SIG-M5 treated with dmso at 0.1 percent for 504 hours (cell line): ENCODE measurements at regions not wholly inside any gene's neighbourhood (a gene's known extent, or its start where the extent isn't known, plus 50 kb on each side); places are given as distances from the start of the nearest gene placed in this dataset.

Source experiments
- DNase-seq: peaks from one replicate; lab custom pipeline; 2025; ENCODE audit not compliant: unreplicated experiment; lab: John Stamatoyannopoulos, UW

DNA sequence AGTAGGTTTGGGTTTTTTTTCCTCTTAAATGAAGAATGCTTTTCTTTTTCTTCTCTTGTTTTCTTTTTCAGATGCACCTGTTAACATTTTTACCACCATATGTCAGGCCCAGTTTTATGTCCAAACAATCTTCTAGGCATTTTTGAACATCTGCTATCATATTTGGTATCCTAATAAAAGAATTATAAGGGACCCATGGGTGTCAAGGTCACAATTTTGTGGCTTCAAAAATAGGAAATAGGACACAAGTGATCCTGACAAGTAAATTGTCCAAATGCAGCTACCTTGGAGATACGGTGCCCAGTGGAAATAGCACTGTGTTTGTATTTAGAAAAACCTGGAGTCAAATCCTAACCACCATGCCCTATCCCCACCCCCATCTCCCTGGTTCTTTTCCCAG, 270.3 kb downstream of the MZT1 start:
- DNase-seq, result no peak

- no peak for DNase-seq
These were observed 270.9 kb downstream of the MZT1 start for GRCh38 chr13:72456486-72456885.

DNA sequence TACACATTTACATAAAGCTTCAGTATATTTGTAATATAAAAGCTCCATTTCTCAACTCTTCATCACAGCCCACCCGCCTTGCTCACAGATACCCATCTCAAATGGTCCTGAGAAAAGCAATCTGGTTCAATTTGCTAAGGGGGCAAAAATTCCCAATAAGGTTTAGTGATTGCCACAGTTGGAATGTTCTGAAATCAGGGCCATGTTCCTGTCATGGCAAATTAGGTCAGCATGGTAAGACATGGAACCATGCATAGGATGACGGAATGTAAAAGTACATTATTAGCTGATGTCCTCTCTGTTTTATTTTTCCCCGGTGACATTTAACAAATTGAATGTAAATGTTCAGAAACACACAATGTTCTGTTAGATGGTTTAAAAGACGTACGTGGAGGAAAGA, 274.3 kb downstream of the MZT1 start:
- no peak for DNase-seq

- DNase-seq, result no peak
These were observed 279.3 kb downstream of the MZT1 start for GRCh38 chr13:72448082-72448481.

DNA sequence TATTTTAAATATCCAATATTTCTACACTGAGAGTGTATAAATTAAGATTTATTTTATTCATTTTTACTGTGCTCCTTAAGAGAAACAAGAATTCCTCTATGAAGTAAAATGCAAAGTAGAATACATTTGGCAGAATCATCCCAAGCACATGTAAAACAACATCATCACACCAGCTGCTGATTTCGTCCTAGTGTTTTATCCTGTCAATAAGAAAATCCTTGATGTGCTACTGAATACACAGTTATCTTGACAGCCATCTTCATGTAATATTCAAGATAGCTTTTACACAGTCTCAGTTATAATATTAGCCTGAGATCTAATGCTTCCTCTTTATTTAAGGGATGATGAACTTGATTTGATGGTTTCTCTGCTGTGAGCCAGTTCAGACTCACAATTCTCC, 282.4 kb downstream of the MZT1 start:
- no peak for DNase-seq

GRCh38 chr13:72437458-72437857, 290.0 kb downstream of the MZT1 start:
- no peak for DNase-seq

DNA sequence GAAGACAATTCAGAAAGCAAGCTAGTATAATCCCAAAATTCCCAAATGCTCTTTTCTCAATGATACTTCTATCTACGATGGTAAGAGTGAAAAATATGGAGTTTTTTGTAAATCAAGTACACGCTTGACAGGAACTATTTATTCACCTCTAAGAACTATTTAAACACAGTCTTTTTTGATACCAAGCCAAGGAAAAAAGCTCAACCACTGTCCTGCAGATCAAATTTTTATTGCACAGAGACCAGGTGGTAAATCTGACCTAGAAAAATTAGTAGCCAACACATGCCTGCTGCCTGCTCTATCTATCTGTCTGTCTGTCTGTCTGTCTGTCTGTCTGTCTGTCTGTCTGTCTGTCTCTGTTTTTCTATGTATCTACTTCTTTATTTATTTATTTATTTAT, 292.2 kb downstream of the MZT1 start:
- DNase-seq, result no peak

DNA sequence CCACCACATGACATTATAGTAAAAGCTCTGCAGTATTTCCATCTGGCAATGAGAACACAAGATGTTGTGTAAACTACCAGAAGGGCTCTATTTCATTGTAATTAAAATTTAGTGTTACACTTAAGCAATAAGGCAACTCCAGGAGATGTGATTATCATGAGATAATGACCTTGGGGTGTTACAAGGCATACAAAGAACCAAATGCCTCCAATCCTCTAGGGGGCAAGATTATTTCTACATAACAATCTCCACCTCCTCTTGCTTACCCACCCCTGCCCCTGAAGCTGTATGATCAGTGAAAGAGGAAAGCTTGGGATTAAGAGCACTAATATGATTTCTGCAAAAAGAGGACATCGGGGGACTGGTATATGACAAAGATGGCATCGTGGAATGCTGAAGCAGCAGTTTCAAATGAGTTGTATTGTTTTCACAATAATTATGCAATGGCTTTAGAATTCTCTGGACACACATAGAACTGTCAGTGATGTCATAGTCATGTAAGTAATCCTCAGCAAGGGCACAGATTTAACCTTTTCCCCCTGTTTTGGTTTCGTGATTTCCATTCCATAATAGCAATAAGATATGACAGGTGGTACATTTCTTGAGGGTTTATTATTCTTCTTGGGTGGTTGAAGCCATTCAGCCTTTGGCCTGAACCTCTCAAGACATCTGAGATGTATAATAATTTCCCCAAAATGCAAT, 295.3 kb downstream of the MZT1 start:
- no peak for DNase-seq

DNA sequence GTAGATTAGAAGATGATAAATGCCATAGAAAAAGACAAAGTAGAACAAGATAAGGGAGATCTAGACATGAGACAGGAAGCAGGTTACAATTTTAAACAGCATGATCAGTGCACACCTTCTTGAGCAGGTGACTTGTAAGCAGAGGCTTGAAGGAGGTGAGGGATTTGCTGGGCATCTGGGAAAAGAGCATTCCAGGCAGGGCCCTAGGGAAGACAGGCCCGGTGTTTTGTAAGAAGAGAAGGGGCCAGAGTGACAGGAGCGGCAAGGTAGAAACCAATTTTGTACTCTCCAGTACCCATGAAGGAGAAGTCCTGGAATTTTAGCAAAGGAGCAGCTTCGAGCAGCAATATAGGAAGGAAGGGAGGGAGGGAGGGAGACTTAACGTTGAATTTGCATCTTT, 296.5 kb downstream of the MZT1 start:
- no peak for DNase-seq

DNA sequence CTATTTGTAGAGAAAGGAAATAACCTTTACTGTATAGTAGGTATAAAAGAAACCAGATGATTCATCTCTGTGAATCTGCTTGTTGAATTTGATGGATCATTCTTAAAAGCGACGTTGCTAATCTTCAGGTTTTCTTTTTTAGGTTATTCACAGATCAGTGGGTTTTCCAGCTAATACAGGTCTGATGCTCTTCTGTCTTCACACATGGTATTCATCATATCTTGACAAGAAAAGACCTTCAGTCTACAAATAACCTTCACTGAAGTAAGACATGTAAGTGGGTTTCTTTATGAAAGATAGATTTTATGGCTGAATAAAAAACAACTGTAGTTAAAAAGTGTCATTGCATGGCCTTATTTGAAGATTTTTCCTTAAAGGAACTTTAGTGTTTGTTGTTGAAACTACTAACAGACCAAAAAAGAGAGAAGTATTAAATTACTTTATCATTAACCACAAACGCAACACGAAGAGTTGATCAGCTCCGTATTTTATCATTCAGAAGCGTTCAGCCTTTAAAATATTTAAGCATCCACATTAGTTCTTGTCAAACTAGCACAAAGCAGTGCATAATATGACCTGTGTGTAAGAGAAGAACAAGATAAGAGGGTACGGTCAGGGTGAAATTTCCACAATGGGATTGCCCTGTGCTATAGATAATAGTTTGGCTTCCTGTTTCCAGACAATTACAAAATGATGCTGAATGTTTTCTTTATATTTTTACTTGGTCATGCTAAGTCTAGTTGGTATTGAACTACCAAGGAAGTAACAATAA, 299.5 kb downstream of the MZT1 start:
- DNase-seq, result no peak

DNA sequence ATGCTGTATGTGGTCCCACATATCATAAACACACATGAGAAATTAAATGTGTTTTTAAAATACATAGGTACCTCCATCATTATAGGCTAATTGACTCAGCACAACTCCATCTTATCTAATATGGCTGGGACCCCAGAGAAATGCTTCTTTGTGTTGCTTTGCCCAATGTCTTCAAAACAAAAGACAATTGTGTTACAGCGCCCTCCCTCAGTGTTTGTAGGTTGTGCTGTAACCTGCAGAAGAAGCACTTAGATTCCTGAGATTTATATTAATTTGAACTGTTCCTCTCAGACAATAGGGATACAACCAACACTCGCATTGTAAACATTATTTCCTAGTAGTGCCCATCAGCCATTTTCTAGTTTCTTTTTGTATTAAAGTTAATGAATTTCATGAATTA, 303.4 kb downstream of the MZT1 start:
- no peak for DNase-seq

DNA sequence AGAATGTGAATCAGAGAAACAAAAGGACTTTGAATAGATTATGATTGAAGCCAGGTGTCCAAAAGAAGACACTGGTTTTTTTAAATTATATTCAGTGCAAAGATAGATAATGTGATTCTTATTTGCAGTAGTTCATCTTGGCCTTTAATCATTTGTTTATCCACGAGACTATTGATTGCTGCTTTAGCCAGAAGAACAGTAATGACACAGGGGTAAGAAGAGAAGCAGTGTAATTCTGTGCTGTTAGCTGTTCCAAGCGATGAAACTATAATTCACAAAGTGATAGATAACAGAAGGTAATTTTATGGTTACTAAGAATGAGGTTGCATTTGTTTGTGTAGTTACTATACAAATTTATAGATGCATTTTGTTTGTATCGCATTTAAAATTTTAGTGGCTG, 311.6 kb downstream of the MZT1 start:
- no peak for DNase-seq

GRCh38 chr13:72412481-72412880, 314.9 kb downstream of the MZT1 start:
- DNase-seq, result no peak

DNA sequence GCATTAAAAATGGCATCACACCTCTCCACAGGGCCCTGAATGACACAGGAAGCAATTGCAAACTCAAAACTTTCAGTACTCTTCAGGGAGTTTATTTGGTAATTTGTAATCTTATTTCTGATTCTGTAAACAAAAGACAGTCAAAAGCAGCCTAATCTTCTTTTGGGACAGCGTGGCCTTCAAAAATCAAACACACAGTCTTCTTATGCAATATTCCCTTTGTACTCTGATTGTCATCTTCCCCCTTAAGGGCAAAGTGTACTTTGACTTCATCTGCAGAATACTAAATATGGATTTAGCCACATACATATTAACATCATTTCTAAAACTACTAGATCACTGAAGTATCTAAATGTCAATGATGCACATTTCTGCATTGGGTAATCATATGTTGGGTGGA, 322.0 kb downstream of the MZT1 start:
- DNase-seq, result no peak

DNA sequence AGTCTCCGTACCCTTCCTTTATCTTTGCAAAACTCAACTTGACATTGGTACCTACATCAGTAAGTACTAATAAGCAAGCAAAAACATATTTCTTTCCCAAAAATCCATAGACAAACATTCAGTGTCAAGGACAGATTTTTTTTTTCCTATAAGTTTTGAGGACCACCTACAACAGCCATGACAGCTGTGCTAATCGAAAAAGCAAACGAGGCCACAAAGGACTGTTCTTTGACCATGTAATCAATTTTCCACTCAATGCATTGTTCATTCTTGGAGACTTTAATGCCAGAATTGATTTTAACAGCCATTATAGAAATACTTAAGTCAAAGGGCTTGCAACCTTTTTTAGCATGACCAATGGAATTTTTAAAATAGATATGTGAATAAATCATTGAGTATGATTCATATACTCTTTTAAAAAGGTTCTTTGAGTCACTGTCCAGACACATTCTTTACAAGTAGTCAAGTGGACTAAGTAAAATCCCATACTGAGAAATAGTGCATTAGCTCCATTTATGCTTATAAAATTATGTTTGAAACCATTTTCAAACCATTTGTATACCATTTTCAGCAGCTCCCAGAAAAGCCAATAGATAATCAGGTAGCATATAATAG, 323.9 kb downstream of the MZT1 start:
- no peak for DNase-seq

DNA sequence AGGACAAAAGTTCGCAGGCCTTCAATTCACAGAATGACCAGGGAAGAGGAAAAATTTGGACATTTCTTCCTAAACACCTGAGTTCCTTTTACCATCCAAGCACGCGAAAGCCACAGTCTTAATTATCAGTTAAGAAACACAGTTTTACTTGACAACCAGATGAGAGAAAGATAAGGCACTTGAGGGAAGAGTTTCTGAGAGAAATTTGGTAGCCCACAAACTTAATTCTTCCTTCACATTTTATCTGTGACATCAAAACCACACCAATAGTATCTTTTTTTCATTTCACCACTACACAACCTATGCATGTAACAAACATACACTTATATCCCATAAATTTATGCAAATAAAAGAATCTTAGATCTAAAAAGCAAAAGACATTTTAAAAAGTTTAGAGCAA, 326.6 kb downstream of the MZT1 start:
- DNase-seq, result no peak

- no peak for DNase-seq
These were observed 328.1 kb downstream of the MZT1 start for GRCh38 chr13:72399351-72399750.

DNA sequence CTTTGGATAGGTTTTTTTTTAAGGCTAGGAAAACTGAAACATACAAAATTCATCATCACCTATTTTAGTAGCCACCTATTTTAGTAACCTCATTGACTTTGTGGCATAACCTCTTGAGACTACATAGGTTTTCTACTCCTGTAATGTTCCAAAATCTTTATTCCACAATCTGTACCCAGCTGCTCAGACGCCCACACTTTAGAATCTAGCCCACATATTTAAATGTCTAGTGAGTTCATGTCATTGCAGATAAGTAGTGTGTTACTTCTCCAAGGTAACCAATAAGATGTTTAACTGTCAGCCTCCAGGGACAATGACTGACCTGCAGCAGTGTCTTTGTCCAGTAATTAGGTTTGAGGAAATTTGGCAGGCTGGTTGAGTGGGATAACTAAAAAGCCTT, 330.2 kb downstream of the MZT1 start:
- DNase-seq, result no peak

GRCh38 chr13:72390909-72391308, 336.5 kb downstream of the MZT1 start:
- no peak for DNase-seq

DNA sequence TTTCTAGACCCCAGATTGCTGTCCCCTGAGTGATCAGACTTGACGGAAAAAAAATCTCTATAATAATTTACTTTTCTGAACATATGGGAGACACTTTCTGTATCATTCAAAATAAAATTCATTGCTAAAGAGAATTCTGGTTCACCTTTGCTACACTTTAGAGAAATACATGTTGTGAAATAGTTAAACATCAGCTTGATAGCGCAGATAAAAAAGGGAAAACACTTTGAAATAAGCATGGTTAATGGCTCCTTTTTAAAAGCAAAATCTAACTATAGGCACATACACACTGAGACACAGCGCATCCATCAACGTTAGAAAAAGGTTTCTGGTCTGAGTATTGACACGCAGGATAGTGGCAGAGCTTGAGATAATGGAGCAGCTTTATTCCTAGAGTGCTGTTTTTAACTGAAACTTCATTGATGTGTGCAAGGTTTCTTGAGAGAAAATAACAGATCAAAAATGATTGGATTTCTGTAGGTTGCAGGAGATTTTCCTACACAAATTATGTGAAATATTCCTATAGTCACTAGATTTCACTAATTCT, 341.2 kb downstream of the MZT1 start:
- no peak for DNase-seq

GRCh38 chr13:72384879-72385278, 342.6 kb downstream of the MZT1 start:
- DNase-seq, result peak; percentile 10

DNA sequence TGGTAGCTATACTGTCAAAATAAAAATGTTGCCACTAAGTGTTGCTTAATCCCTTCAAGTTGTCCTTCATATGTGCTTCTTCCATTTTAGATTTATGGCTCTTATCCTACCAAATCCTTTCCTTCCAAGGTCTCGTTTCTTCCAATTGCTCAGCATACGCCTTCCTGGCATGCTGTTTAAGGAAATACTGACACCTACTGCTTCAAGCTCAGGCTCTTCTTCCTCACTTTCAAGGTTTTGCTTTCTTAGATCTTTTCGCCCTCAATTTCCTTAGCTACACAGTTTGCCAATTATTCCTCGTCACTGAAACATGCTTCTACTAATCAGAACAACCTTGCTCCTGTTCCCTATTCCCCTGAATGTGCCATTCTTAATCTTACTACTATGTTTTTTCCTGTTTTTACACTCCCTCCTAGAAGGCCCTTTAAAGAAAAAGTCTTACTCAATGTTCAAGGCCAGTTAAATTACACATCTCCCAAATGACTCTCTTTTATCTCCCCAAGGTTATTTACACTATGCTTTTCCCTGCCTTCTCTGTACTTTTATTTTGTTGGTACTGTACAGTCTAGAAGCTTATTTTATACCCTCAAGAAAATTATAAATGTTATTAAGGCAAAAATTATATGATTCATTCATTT, 343.1 kb downstream of the MZT1 start:
- DNase-seq, result no peak
